Vagina (tissue), 2 donors: ENCODE measurements at regions not wholly inside any gene's neighbourhood (a gene's known extent, or its start where the extent isn't known, plus 50 kb on each side); places are given as distances from the start of the nearest gene placed in this dataset.

Source experiments
- DNase-seq, 2 donors: peaks; one replicate each; pipeline ENCODE4 v3.0.0-alpha.2; 2017; ENCODE audit errors: extremely low spot score in 2 of 2
- H3K27ac ChIP-seq: fragments of 200-600 bp; sonication (generic); one replicate; pipeline ENCODE4 v1.5.1; 2019
- H3K27me3 ChIP-seq: fragments of 200-600 bp; sonication (generic); one replicate; pipeline ENCODE4 v1.5.1; 2019
- H3K36me3 ChIP-seq, 2 donors: fragments of 200-600 bp; sonication (generic); one replicate each; pipeline ENCODE4 v1.5.1; 2017 to 2019
- H3K4me1 ChIP-seq: fragments of 200-600 bp; sonication (generic); one replicate; pipeline ENCODE4 v1.5.1; 2019
- H3K4me3 ChIP-seq, 2 donors: fragments of 200-600 bp; sonication (generic); 1 replicate in 1 of 2; 2 replicates in 1 of 2; pipeline ENCODE4 v1.5.1; 2016 to 2019
- H3K9me3 ChIP-seq: fragments of 200-600 bp; sonication (generic); one replicate; pipeline ENCODE4 v1.5.1; 2019
- POLR2A ChIP-seq, 2 donors: fragments of 450-650 bp; IDR thresholded peaks; one replicate each; pipeline ENCODE4 v1.6.1; 2017; ENCODE audit warnings: antibody characterized with exemption in 2 of 2, mild to moderate bottlenecking in 2 of 2, moderate library complexity in 2 of 2
- POLR2AphosphoS5 ChIP-seq, 2 donors: sonication (generic); formaldehyde crosslinking; IDR thresholded peaks; one replicate each; pipeline ENCODE4 v1.9.0; 2017; ENCODE audit warnings: antibody characterized with exemption in 2 of 2, mild to moderate bottlenecking in 2 of 2, low read depth in 1 of 2; ENCODE audit not compliant: insufficient read depth in 1 of 2
- intact Hi-C: fragments of 100-400 bp; cut with DNase I; formaldehyde crosslinking; loops from one replicate; pipeline ENCODE4 v1.15.1; 2023
- TF ChIP-seq, protein P1 (sequence below), 3 experiments: fragments of 450-650 bp in 2 of 3; fragments of 200-600 bp in 1 of 3; sonication (generic) in 1 of 3; IDR thresholded peaks; one replicate each; pipeline ENCODE4 v1.5.1; 2017 to 2019; ENCODE audit warnings: antibody characterized with exemption in 3 of 3, mild to moderate bottlenecking in 2 of 3, moderate library complexity in 2 of 3

DNA sequence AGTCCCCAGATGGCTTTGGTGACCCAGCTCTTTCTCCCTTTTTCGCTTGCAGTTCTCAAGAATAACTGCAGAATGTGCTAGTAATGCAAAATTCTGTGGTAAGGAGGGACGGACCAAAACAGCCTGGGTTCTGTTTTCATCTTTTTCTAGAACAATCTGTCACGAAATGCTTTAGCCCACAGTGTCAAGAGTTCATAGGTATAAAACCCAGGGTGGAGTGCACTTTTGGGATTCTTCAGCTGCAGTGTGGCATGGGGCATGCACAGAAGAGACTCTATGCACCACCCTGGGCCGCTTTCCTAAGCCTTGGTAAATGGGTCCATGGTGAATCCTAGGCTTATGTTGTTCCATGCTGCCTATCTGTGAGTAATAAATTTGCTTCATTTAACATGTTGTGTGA is 1072.7 kb upstream of the GBE1 start:
- intact Hi-C loops, result no loop called here

DNA sequence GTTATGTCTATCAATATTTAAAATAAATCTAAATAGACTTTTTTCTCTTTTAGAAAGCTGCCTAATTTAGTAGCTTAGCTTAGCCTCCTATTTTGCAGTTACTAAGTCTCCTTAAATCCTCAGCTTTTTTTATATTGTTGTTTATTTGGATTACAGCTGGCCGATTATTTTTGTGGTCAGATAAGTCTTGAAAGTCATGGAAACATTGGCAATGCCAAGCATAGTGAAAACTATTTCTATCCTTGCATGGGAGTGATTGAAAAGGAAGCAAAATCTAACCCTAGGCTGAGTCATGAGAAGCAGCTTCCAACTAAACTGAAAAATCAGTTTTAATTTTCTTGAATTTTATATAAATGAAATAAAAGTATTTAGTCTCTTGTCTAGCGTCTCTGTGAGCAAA is 1063.0 kb upstream of the GBE1 start:
- intact Hi-C loops, result no loop called here
- TF ChIP-seq POLR2A (IDR thresholded peaks at IDR 0.05) (no peak), POLR2AphosphoS5 (IDR thresholded peaks at IDR 0.05; ENCODE audit: insufficient read depth in 1 of 2, low read depth in 1 of 2) (no peak)
- TF ChIP-seq, protein P1, sequence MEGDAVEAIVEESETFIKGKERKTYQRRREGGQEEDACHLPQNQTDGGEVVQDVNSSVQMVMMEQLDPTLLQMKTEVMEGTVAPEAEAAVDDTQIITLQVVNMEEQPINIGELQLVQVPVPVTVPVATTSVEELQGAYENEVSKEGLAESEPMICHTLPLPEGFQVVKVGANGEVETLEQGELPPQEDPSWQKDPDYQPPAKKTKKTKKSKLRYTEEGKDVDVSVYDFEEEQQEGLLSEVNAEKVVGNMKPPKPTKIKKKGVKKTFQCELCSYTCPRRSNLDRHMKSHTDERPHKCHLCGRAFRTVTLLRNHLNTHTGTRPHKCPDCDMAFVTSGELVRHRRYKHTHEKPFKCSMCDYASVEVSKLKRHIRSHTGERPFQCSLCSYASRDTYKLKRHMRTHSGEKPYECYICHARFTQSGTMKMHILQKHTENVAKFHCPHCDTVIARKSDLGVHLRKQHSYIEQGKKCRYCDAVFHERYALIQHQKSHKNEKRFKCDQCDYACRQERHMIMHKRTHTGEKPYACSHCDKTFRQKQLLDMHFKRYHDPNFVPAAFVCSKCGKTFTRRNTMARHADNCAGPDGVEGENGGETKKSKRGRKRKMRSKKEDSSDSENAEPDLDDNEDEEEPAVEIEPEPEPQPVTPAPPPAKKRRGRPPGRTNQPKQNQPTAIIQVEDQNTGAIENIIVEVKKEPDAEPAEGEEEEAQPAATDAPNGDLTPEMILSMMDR (IDR thresholded peaks at IDR 0.05), result no peak
- no peak for DNase-seq

More for the DNA sequence above, 1072.7 kb upstream of the GBE1 start:
- H3K27ac ChIP-seq, result no peak overlapping the region
- DNase-seq, result no peak
- TF ChIP-seq POLR2A (IDR thresholded peaks at IDR 0.05) (no peak), POLR2AphosphoS5 (IDR thresholded peaks at IDR 0.05; ENCODE audit: insufficient read depth in 1 of 2, low read depth in 1 of 2) (no peak)
- TF ChIP-seq, protein P1 (IDR thresholded peaks at IDR 0.05), result no peak
- H3K9me3 ChIP-seq, result no peaks in the 10 kb centered on the region
- no peaks in the 10 kb centered on the region for H3K4me1 ChIP-seq
- no peak overlapping the region for H3K4me3 ChIP-seq
- H3K36me3 ChIP-seq, result no peaks in the 10 kb centered on the region
- H3K27me3 ChIP-seq, result no peaks in the 10 kb centered on the region

DNA sequence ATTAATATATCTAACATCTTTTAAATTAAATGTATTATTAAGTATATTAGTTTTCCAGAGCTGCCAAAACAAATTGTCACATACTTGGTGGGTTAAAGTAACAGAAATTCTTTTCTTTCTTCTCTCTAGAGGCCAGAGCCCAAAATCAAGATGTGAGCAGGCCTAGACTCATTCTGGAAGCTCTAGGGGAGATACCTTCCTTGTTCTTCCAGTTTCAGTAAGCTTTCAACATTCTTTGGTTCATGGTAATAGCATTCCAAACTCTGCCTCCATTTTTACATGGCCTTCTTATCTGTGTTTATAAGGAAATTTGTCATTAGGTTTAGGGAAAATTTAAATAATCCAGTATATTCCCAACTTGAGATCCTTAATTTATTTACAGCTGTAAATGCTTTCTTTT is 1054.6 kb upstream of the GBE1 start:
- H3K36me3 ChIP-seq, result no peaks in the 10 kb centered on the region
- H3K4me3 ChIP-seq, result no peak overlapping the region
- H3K4me1 ChIP-seq, result no peaks in the 10 kb centered on the region
- H3K27me3 ChIP-seq, result no peaks in the 10 kb centered on the region
- DNase-seq, result no peak
- TF ChIP-seq POLR2AphosphoS5 (IDR thresholded peaks at IDR 0.05; ENCODE audit: insufficient read depth in 1 of 2, low read depth in 1 of 2) (no peak), POLR2A (IDR thresholded peaks at IDR 0.05) (no peak)
- TF ChIP-seq, protein P1 (IDR thresholded peaks at IDR 0.05), result no peak
- no peaks in the 10 kb centered on the region for H3K9me3 ChIP-seq
- H3K27ac ChIP-seq, result no peak overlapping the region
- intact Hi-C loops, result no loop called here

More for the DNA sequence above, 1063.0 kb upstream of the GBE1 start:
- H3K27me3 ChIP-seq, result no peaks in the 10 kb centered on the region
- no peaks in the 10 kb centered on the region for H3K9me3 ChIP-seq
- H3K4me1 ChIP-seq, result no peaks in the 10 kb centered on the region
- no peak overlapping the region for H3K4me3 ChIP-seq
- no peaks in the 10 kb centered on the region for H3K36me3 ChIP-seq
- no peak overlapping the region for H3K27ac ChIP-seq

DNA sequence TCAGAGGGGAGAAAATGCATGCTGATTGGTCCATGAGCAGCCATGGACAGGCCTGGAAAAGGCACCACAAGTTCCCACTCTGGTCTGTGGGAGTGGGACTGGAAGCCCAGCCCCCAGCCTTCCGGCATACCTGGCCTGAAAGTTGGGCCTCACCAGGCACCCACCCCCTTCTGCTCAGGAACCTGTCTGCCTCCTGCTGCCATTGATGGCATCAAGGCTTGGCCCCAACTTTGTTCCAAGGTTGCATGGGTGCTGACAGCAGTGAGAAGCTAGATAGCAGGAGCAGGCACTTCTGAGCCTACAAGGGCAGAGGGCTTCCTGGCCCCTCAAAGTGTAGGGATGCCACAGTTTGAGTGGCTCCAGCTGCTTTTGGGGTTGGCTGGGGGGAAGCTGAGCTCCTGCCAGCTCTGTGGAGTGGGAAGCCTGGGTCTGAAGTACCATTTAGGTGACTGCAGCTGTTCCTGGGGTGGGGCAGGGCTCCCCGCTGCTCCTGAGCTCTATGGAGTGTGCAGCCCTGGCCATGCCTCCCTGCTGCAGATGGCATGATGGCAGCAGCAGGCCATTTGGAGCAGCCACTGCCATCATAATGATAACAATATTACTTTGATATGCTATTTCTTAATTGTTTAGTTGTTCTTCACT is 1054.1 kb upstream of the GBE1 start:
- no peaks in the 10 kb centered on the region for H3K9me3 ChIP-seq
- no peak overlapping the region for H3K27ac ChIP-seq
- no peaks in the 10 kb centered on the region for H3K36me3 ChIP-seq
- intact Hi-C loops, result no loop called here
- H3K4me3 ChIP-seq, result no peak overlapping the region
- H3K4me1 ChIP-seq, result no peaks in the 10 kb centered on the region
- no peak for DNase-seq
- TF ChIP-seq, protein P1 (IDR thresholded peaks at IDR 0.05), result no peak
- no peak for TF ChIP-seq POLR2A (IDR thresholded peaks at IDR 0.05)
- no peak for TF ChIP-seq POLR2AphosphoS5 (IDR thresholded peaks at IDR 0.05; ENCODE audit: insufficient read depth in 1 of 2, low read depth in 1 of 2)
- H3K27me3 ChIP-seq, result no peaks in the 10 kb centered on the region

DNA sequence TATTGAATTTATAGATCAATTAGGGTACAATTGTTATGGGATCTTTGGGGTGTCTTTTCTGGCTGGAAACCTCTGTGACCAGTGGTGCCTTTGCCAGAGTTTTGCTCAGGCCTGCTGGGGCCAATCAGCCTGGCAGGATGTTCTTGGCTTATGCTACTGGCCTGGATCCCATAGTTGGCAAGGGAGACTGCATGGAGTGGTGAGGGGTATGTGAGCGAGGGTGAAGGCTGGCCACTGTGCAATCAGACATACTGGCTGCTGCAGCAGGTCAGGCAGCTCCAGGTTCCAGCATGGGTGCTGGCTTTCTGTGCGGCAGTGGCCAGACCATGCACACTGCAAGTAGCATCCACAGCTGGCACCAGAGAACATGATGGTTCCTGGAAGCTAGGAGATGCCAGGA is 1053.2 kb upstream of the GBE1 start:
- H3K27ac ChIP-seq, result no peak overlapping the region
- no peaks in the 10 kb centered on the region for H3K4me1 ChIP-seq
- no peaks in the 10 kb centered on the region for H3K27me3 ChIP-seq
- no peak for DNase-seq
- no peaks in the 10 kb centered on the region for H3K9me3 ChIP-seq
- H3K4me3 ChIP-seq, result no peak overlapping the region
- no peaks in the 10 kb centered on the region for H3K36me3 ChIP-seq
- intact Hi-C loops, result no loop called here
- TF ChIP-seq, protein P1 (IDR thresholded peaks at IDR 0.05), result no peak
- TF ChIP-seq POLR2A (IDR thresholded peaks at IDR 0.05) (no peak), POLR2AphosphoS5 (IDR thresholded peaks at IDR 0.05; ENCODE audit: insufficient read depth in 1 of 2, low read depth in 1 of 2) (no peak)
